ENCODE measurements at regions not wholly inside any gene's neighbourhood (a gene's known extent, or its start where the extent isn't known, plus 50 kb on each side); places are given as distances from the start of the nearest gene placed in this dataset.

GRCh38 chr5:175059687-175060211, 335.4 kb downstream of the MSX2 start:
- TF ChIP-seq POLR2AphosphoS5 (IDR thresholded peaks at IDR 0.05) (no peak), CTCF (IDR thresholded peaks at IDR 0.05) (no peak), POLR2A (IDR thresholded peaks at IDR 0.05) (no peak)

Data from breast epithelium (tissue), 3 donors.